Duodenal mucosa (tissue), 2 donors: ENCODE measurements at regions not wholly inside any gene's neighbourhood (a gene's known extent, or its start where the extent isn't known, plus 50 kb on each side); places are given as distances from the start of the nearest gene placed in this dataset.

Experiments used
- H3K27ac ChIP-seq: one replicate; pipeline ENCODE4 v1.7.0; 2013; ENCODE audit warnings: low read depth, low read length
- H3K27me3 ChIP-seq, 2 donors: one replicate each; pipeline ENCODE4 v1.7.0; 2013; ENCODE audit warnings: low read length in 2 of 2, control low read depth in 1 of 2; ENCODE audit not compliant: insufficient read depth in 2 of 2, control insufficient read depth in 1 of 2
- H3K36me3 ChIP-seq, 2 donors: one replicate each; pipeline ENCODE4 v1.7.0; 2013; ENCODE audit warnings: low read length in 2 of 2, control low read depth in 1 of 2; ENCODE audit not compliant: insufficient read depth in 2 of 2, control insufficient read depth in 1 of 2
- H3K4me1 ChIP-seq, 2 donors: one replicate each; pipeline ENCODE4 v1.7.0; 2013; ENCODE audit warnings: low read length in 2 of 2, control low read depth in 1 of 2; ENCODE audit not compliant: insufficient read depth in 2 of 2, control insufficient read depth in 1 of 2
- H3K4me3 ChIP-seq, 2 donors: one replicate each; pipeline ENCODE4 v1.7.0; 2013; ENCODE audit warnings: low read length in 2 of 2, low read depth in 1 of 2
- H3K9ac ChIP-seq, 2 donors: one replicate each; pipeline ENCODE4 v1.7.0; 2013; ENCODE audit warnings: low read length in 2 of 2, low read depth in 1 of 2
- H3K9me3 ChIP-seq, 2 donors: one replicate each; pipeline ENCODE4 v1.7.0; 2013; ENCODE audit warnings: low read length in 2 of 2, control low read depth in 1 of 2; ENCODE audit not compliant: control insufficient read depth in 1 of 2

DNA sequence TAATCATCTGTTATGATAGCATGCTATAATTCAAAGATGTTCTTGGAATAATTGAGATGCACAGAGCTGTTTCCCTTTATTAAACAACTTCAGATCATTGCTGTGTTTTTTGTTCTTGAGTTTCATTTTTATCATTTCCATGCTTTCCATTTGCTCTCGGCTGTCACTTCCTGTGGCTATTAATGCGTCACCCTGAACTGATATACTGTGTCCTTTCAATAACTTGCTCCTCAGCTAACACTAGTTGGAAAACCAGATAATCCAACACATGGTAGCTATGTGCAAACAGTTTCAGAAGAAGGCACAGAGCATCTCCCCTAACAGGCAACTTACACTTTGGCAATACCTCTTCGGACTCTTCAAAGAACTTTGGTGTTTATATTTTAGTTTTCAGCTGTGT lies 376.0 kb downstream of the GBA3 start:
- H3K4me1 ChIP-seq, result no peaks in the 10 kb centered on the region
- H3K36me3 ChIP-seq, result no peaks in the 10 kb centered on the region
- no peak overlapping the region for H3K27ac ChIP-seq
- no peak overlapping the region for H3K4me3 ChIP-seq
- no peak overlapping the region for H3K9ac ChIP-seq
- H3K27me3 ChIP-seq, result no peaks in the 10 kb centered on the region
- H3K9me3 ChIP-seq, result no peaks in the 10 kb centered on the region

DNA sequence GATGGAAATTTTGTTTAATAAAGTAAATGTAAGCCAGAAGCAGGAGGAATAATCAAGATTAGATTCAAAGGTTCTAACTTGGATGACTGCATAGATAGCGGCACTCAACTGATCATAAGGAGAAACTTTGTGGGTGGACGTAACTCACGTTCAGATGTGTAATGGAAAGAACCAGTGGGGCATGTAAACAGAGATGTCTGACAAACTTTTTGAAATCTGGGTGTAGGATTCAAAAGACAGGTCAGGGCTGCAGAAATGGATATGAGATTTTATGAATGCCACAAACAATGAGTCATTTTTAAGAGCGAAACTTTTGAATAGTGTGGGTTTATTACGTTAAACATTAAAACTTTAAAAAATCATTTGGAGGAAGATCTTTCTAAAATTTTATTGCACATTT lies 375.6 kb downstream of the GBA3 start:
- Histone ChIP-seq H3K36me3 (no peaks in the 10 kb centered on the region), H3K27me3 (no peaks in the 10 kb centered on the region), H3K4me1 (no peaks in the 10 kb centered on the region), H3K9ac (no peak overlapping the region), H3K27ac (no peak overlapping the region), H3K9me3 (no peaks in the 10 kb centered on the region), H3K4me3 (no peak overlapping the region)

DNA sequence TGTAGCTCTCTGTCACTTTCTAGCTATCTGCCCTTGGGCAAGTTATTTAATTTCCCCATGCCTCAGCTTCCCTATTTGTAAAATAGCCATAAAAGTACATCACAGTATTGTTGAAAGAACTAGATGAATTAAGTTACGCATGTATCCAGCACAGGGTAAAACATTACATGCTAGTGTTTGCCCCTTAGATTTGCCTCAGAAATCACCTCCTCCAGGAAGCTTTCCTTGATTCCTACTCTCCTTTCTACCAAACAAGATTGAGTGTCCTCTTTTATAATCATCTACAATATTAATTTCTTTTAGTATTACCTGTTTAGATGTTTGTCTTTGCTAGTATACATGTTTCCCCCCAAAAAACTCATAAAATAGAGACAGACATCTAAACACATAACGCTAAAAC lies 369.5 kb downstream of the GBA3 start:
- H3K27me3 ChIP-seq, result no peaks in the 10 kb centered on the region
- no peak overlapping the region for H3K4me3 ChIP-seq
- H3K9me3 ChIP-seq, result no peaks in the 10 kb centered on the region
- H3K4me1 ChIP-seq, result peaks cover 6 to 11% of the 10 kb centered on the region in 2 donors
- no peak overlapping the region for H3K9ac ChIP-seq
- H3K36me3 ChIP-seq, result no peaks in the 10 kb centered on the region
- H3K27ac ChIP-seq, result no peak overlapping the region

- H3K27me3 ChIP-seq, result no peaks in the 10 kb centered on the region
- no peaks in the 10 kb centered on the region for H3K9me3 ChIP-seq
- no peak overlapping the region for H3K9ac ChIP-seq
- H3K36me3 ChIP-seq, result no peaks in the 10 kb centered on the region
- H3K4me3 ChIP-seq, result no peak overlapping the region
- H3K4me1 ChIP-seq, result peaks cover 6 to 11% of the 10 kb centered on the region in 2 donors
- H3K27ac ChIP-seq, result no peak overlapping the region
These were observed 368.7 kb downstream of the GBA3 start for GRCh38 chr4:23061431-23061830.

DNA sequence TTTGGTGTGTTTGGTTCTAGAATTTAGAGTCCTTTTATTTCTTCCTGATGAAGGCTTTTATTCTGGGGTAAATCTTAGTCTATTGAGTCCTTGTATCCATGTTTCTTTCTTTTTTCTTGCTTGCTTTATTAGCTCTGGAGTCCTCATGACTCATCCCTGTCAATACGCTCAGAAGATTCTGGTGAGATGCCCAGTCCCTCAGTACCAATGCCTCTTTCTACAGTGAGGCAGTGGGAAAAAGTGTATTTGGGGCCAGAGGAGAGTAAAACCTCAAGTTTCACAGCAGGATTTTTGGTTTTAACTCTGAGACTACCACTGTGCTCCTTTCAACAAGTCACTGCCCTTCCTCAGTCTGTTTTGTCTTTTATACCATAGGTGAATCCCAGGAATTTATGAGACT lies 368.0 kb downstream of the GBA3 start:
- no peaks in the 10 kb centered on the region for H3K9me3 ChIP-seq
- no peaks in the 10 kb centered on the region for H3K36me3 ChIP-seq
- H3K27me3 ChIP-seq, result no peaks in the 10 kb centered on the region
- no peak overlapping the region for H3K9ac ChIP-seq
- no peak overlapping the region for H3K27ac ChIP-seq
- no peak overlapping the region for H3K4me3 ChIP-seq
- H3K4me1 ChIP-seq, result peaks cover 6 to 11% of the 10 kb centered on the region in 2 donors

DNA sequence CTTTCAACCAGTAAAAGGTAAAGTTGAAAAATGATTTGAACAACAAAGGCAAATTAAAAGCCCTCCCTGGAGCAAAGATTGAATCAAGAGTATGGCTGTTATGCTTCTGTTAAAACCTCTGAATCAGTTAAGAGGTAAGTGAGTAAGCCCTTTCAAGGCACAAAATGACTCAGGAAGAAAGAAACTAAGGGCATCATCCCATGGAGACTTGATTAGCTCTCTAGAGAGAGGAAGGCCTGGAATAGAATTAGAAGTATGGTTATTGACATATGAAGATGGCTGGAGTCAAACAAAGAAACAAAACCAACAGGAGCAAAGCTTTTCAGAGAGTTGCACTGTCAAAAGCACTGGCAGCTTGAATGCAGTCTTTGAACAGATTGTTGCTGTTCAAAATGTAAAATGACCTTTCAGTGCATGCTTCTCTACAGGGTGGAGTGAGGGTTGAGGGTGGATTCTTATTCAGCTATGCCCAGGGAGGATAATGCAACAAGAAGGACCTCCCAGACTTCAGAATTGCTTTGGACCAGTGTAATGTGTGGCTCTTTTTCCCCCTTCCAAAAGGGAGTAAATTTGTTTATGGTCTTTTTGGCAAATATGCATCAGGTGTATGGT lies 365.5 kb downstream of the GBA3 start:
- no peak overlapping the region for H3K9ac ChIP-seq
- no peaks in the 10 kb centered on the region for H3K9me3 ChIP-seq
- H3K4me3 ChIP-seq, result no peak overlapping the region
- no peaks in the 10 kb centered on the region for H3K36me3 ChIP-seq
- no peak overlapping the region for H3K27ac ChIP-seq
- peaks cover 10 to 11% of the 10 kb centered on the region in 2 donors for H3K4me1 ChIP-seq
- H3K27me3 ChIP-seq, result no peaks in the 10 kb centered on the region

GRCh38 chr4:23041501-23041900 lies 348.8 kb downstream of the GBA3 start:
- Histone ChIP-seq H3K4me1 (peaks cover 0 to 4% of the 10 kb centered on the region in 2 donors), H3K9me3 (no peaks in the 10 kb centered on the region), H3K27ac (no peak overlapping the region), H3K4me3 (no peak overlapping the region), H3K27me3 (no peaks in the 10 kb centered on the region), H3K9ac (no peak overlapping the region), H3K36me3 (no peaks in the 10 kb centered on the region)

GRCh38 chr4:23040539-23040938 lies 347.8 kb downstream of the GBA3 start:
- Histone ChIP-seq H3K27me3 (no peaks in the 10 kb centered on the region), H3K27ac (no peak overlapping the region), H3K9ac (no peak overlapping the region), H3K4me1 (peaks cover 0 to 4% of the 10 kb centered on the region in 2 donors), H3K9me3 (no peaks in the 10 kb centered on the region), H3K4me3 (no peak overlapping the region), H3K36me3 (no peaks in the 10 kb centered on the region)

- no peak overlapping the region for H3K27ac ChIP-seq
- H3K4me1 ChIP-seq, result peaks cover 0 to 4% of the 10 kb centered on the region in 2 donors
- H3K27me3 ChIP-seq, result no peaks in the 10 kb centered on the region
- no peak overlapping the region for H3K4me3 ChIP-seq
- no peak overlapping the region for H3K9ac ChIP-seq
- no peaks in the 10 kb centered on the region for H3K36me3 ChIP-seq
- H3K9me3 ChIP-seq, result no peaks in the 10 kb centered on the region
These were observed 347.1 kb downstream of the GBA3 start for GRCh38 chr4:23039818-23040217.

- no peak overlapping the region for H3K4me3 ChIP-seq
- no peak overlapping the region for H3K9ac ChIP-seq
- no peaks in the 10 kb centered on the region for H3K27me3 ChIP-seq
- H3K36me3 ChIP-seq, result no peaks in the 10 kb centered on the region
- H3K9me3 ChIP-seq, result no peaks in the 10 kb centered on the region
- H3K4me1 ChIP-seq, result peaks cover 0 to 4% of the 10 kb centered on the region in 2 donors
- H3K27ac ChIP-seq, result no peak overlapping the region
These were observed 346.1 kb downstream of the GBA3 start for GRCh38 chr4:23038626-23039491.
